DND-41 (cell line): ENCODE measurements at regions not wholly inside any gene's neighbourhood (a gene's known extent, or its start where the extent isn't known, plus 50 kb on each side); places are given as distances from the start of the nearest gene placed in this dataset.

Source experiments
- ATAC-seq: fragments of 200-7000 bp; cut with Tn5 transposase; 3 replicates; pipeline ENCODE4 v1.9.1; 2021; ENCODE audit warnings: low read depth; ENCODE audit not compliant: insufficient read depth
- DNase-seq: peaks from one replicate; pipeline ENCODE4 v3.0.0-alpha.2; 2020
- H2AFZ ChIP-seq: 2 replicates; pipeline ENCODE4 v1.6.0; 2012; ENCODE audit warnings: low read depth, low read length
- H3K27ac ChIP-seq: 2 replicates; pipeline ENCODE4 v1.5.1; 2012; ENCODE audit warnings: low read length, inconsistent platforms
- H3K27me3 ChIP-seq: fragments of 200-600 bp; sonication (generic); 2 replicates; pipeline ENCODE4 v1.6.0; 2012; ENCODE audit warnings: low read length, mild to moderate bottlenecking, inconsistent platforms; ENCODE audit not compliant: insufficient read depth, poor library complexity
- H3K36me3 ChIP-seq: 2 replicates; pipeline ENCODE4 v1.5.1; 2012; ENCODE audit warnings: low read length, inconsistent platforms; ENCODE audit not compliant: insufficient read depth
- H3K4me1 ChIP-seq: 2 replicates; pipeline ENCODE4 v1.5.1; 2012; ENCODE audit warnings: mild to moderate bottlenecking, low read length; ENCODE audit not compliant: insufficient read depth
- H3K4me2 ChIP-seq: 2 replicates; pipeline ENCODE4 v1.6.0; 2012; ENCODE audit warnings: mild to moderate bottlenecking, moderate library complexity, low read length, inconsistent platforms; ENCODE audit not compliant: insufficient read depth
- H3K4me3 ChIP-seq, 2 experiments: fragments of 200-600 bp in 1 of 2; shearing (Covaris generic) in 1 of 2; 2 replicates each; pipeline ENCODE4 v1.5.1; 2012 to 2016; ENCODE audit warnings: inconsistent platforms in 2 of 2, low read length in 2 of 2, mild to moderate bottlenecking in 2 of 2, low read depth in 1 of 2, moderate library complexity in 1 of 2
- H3K79me2 ChIP-seq: 2 replicates; pipeline ENCODE4 v1.6.0; 2012; ENCODE audit warnings: low read length, inconsistent platforms; ENCODE audit not compliant: insufficient read depth
- H3K9ac ChIP-seq: 2 replicates; pipeline ENCODE4 v1.6.0; 2012; ENCODE audit warnings: low read depth, mild to moderate bottlenecking, inconsistent platforms, low read length, moderate library complexity
- H3K9me3 ChIP-seq: 2 replicates; pipeline ENCODE4 v1.5.1; 2012; ENCODE audit warnings: low read length, moderate library complexity, mild to moderate bottlenecking, inconsistent platforms; ENCODE audit not compliant: insufficient read depth, severe bottlenecking
- H4K20me1 ChIP-seq: 2 replicates; pipeline ENCODE4 v1.6.0; 2012; ENCODE audit warnings: low read length; ENCODE audit not compliant: insufficient read depth
- CTCF ChIP-seq: IDR thresholded peaks from 2 replicates; pipeline ENCODE4 v1.5.1; 2012; ENCODE audit warnings: borderline replicate concordance, low read length, moderate library complexity, mild to moderate bottlenecking; ENCODE audit not compliant: poor library complexity, severe bottlenecking; ENCODE audit errors: extremely low read depth
- EZH2 ChIP-seq: IDR thresholded peaks from 3 replicates; pipeline ENCODE4 v1.6.1; 2012; ENCODE audit warnings: borderline replicate concordance, low read depth, mild to moderate bottlenecking, moderate library complexity, low read length, inconsistent platforms; ENCODE audit not compliant: severe bottlenecking

GRCh38 chr22:27207266-27207665, 549.9 kb downstream of the MIAT start:
- Histone ChIP-seq H2AFZ (no peak overlapping the region), H3K4me3 (no peak overlapping the region), H3K79me2 (no peaks in the 10 kb centered on the region), H3K4me1 (no peaks in the 10 kb centered on the region), H3K27me3 (no peaks in the 10 kb centered on the region), H3K9me3 (no peaks in the 10 kb centered on the region), H3K9ac (no peak overlapping the region), H4K20me1 (no peaks in the 10 kb centered on the region; the same call in 1 of the 2 replicates), H3K36me3 (no peaks in the 10 kb centered on the region), H3K4me2 (no peak overlapping the region), H3K27ac (no peak overlapping the region)
- ATAC-seq = no peak
- TF ChIP-seq CTCF (no peak), EZH2 (no peak)
- no peak for DNase-seq

- Histone ChIP-seq H3K27me3 (peaks cover 2% of the 10 kb centered on the region), H3K36me3 (no peaks in the 10 kb centered on the region), H3K79me2 (no peaks in the 10 kb centered on the region), H3K9me3 (no peaks in the 10 kb centered on the region), H3K4me1 (no peaks in the 10 kb centered on the region), H3K27ac (no peak overlapping the region), H4K20me1 (no peaks in the 10 kb centered on the region; the same call in 1 of the 2 replicates), H3K9ac (no peak overlapping the region), H3K4me3 (no peak overlapping the region), H3K4me2 (no peak overlapping the region), H2AFZ (no peak overlapping the region)
- DNase-seq (no peak), ATAC-seq (no peak)
- TF ChIP-seq EZH2 (no peak), CTCF (no peak)
Observed at GRCh38 chr22:27207907-27208306, 550.5 kb downstream of the MIAT start.

- Histone ChIP-seq H4K20me1 (no peaks in the 10 kb centered on the region; the same call in 1 of the 2 replicates), H3K4me3 (no peak overlapping the region), H3K9me3 (no peaks in the 10 kb centered on the region), H3K9ac (no peak overlapping the region), H3K36me3 (no peaks in the 10 kb centered on the region), H3K79me2 (no peaks in the 10 kb centered on the region), H2AFZ (no peak overlapping the region), H3K4me2 (no peak overlapping the region), H3K27me3 (peaks cover 2% of the 10 kb centered on the region), H3K27ac (no peak overlapping the region), H3K4me1 (no peaks in the 10 kb centered on the region)
- TF ChIP-seq CTCF = no peak
- no peak for TF ChIP-seq EZH2
- DNase-seq = no peak
- ATAC-seq = no peak
Observed at GRCh38 chr22:27210111-27210730, 552.8 kb downstream of the MIAT start.
